HEK293 (cell line): ENCODE measurements at regions not wholly inside any gene's neighbourhood (a gene's known extent, or its start where the extent isn't known, plus 50 kb on each side); places are given as distances from the start of the nearest gene placed in this dataset.

Experiments used
- CTCF ChIA-PET: fragments of 350-600 bp; formaldehyde crosslinking; extraction: SDS; loops from one replicate; lab custom pipeline; 2021; ENCODE audit warnings: antibody characterized with exemption; lab: Yijun Ruan, JAX
- POLR2A ChIA-PET: fragments of 300-600 bp; formaldehyde crosslinking; extraction: SDS; loops from one replicate; lab custom pipeline; 2020; ENCODE audit warnings: antibody characterized with exemption, inconsistent platforms; lab: Yijun Ruan, JAX
- H3K27ac ChIP-seq: fragments of 200-500 bp; sonication (Bioruptor generic); 2 replicates; pipeline ENCODE4 v1.5.1; 2014; ENCODE audit warnings: low read depth, low read length, control low read depth, inconsistent platforms; ENCODE audit errors: extremely low read depth
- H3K36me3 ChIP-seq, 2 experiments: fragments of 200-500 bp in 1 of 2; sonication (Bioruptor generic) in 1 of 2; 1 replicate in 1 of 2; 2 replicates in 1 of 2; pipeline ENCODE4 v1.5.1; 2014 to 2017; ENCODE audit warnings: inconsistent platforms in 2 of 2, low read length in 2 of 2; ENCODE audit not compliant: control insufficient read depth in 2 of 2, insufficient read depth in 1 of 2
- H3K4me1 ChIP-seq: fragments of 200-500 bp; sonication (Bioruptor generic); 2 replicates; pipeline ENCODE4 v1.5.1; 2014; ENCODE audit warnings: mild to moderate bottlenecking, low read length, inconsistent platforms; ENCODE audit not compliant: control insufficient read depth, insufficient read depth
- H3K4me3 ChIP-seq: 2 replicates; pipeline ENCODE4 v1.5.1; 2011; ENCODE audit warnings: low read depth, mild to moderate bottlenecking, control low read depth, low read length, moderate library complexity
- H3K9me3 ChIP-seq: fragments of 200-500 bp; sonication (Bioruptor generic); 2 replicates; pipeline ENCODE4 v1.5.1; 2014; ENCODE audit warnings: low read depth, low read length, inconsistent platforms; ENCODE audit not compliant: control insufficient read depth, insufficient read depth
- FEZF1 ChIP-seq: fragments of 450-650 bp; formaldehyde crosslinking; IDR thresholded peaks from 2 replicates; pipeline ENCODE4 v1.5.1; 2016; ENCODE audit warnings: missing biosample characterization, missing genetic modification characterization
- HOXD13 ChIP-seq: sonication (generic); formaldehyde crosslinking; IDR thresholded peaks from 2 replicates; pipeline ENCODE4 v1.8.0; 2022; ENCODE audit warnings: missing genetic modification reagents, borderline replicate concordance
- SCRT1 ChIP-seq: fragments of 450-650 bp; formaldehyde crosslinking; IDR thresholded peaks from 2 replicates; pipeline ENCODE4 v1.5.1; 2016; ENCODE audit warnings: missing biosample characterization, missing genetic modification characterization, borderline replicate concordance
- ZNF132 ChIP-seq: fragments of 450-650 bp; formaldehyde crosslinking; IDR thresholded peaks from 2 replicates; pipeline ENCODE4 v1.5.1; 2017; ENCODE audit warnings: missing biosample characterization, missing genetic modification characterization, borderline replicate concordance
- ZNF133 ChIP-seq: fragments of 450-650 bp; formaldehyde crosslinking; IDR thresholded peaks from 2 replicates; pipeline ENCODE4 v1.5.1; 2016; ENCODE audit warnings: missing biosample characterization, missing genetic modification characterization
- ZNF175 ChIP-seq: fragments of 450-650 bp; formaldehyde crosslinking; IDR thresholded peaks from 2 replicates; pipeline ENCODE4 v1.5.1; 2016; ENCODE audit warnings: missing biosample characterization, missing genetic modification characterization
- ZNF211 ChIP-seq: fragments of 450-650 bp; formaldehyde crosslinking; IDR thresholded peaks from 2 replicates; pipeline ENCODE4 v1.5.1; 2016; ENCODE audit warnings: low read depth, missing biosample characterization, missing genetic modification characterization
- ZNF23 ChIP-seq: fragments of 450-650 bp; formaldehyde crosslinking; IDR thresholded peaks from 2 replicates; pipeline ENCODE4 v1.5.1; 2016; ENCODE audit warnings: missing biosample characterization, missing genetic modification characterization, borderline replicate concordance
- ZNF24 ChIP-seq: fragments of 450-650 bp; formaldehyde crosslinking; IDR thresholded peaks from 2 replicates; pipeline ENCODE4 v1.5.1; 2016; ENCODE audit warnings: missing biosample characterization, missing genetic modification characterization
- ZNF335 ChIP-seq: fragments of 450-650 bp; formaldehyde crosslinking; conservative IDR thresholded peaks from 2 replicates; pipeline ENCODE4 v1.5.1; 2016; ENCODE audit warnings: missing biosample characterization, missing genetic modification characterization
- ZNF529 ChIP-seq: fragments of 450-650 bp; formaldehyde crosslinking; IDR thresholded peaks from 2 replicates; pipeline ENCODE4 v1.5.1; 2017; ENCODE audit warnings: missing genetic modification characterization, missing biosample characterization; ENCODE audit not compliant: insufficient replicate concordance
- ZNF624 ChIP-seq: fragments of 450-650 bp; formaldehyde crosslinking; IDR thresholded peaks from 2 replicates; pipeline ENCODE4 v1.5.1; 2017; ENCODE audit warnings: missing biosample characterization, missing genetic modification characterization
- ZNF76 ChIP-seq: fragments of 450-650 bp; formaldehyde crosslinking; IDR thresholded peaks from 2 replicates; pipeline ENCODE4; 2016; ENCODE audit warnings: low read depth, missing biosample characterization, missing genetic modification characterization, borderline replicate concordance
- TF ChIP-seq, protein P1 (sequence below): fragments of 450-650 bp; formaldehyde crosslinking; conservative IDR thresholded peaks from 2 replicates; pipeline ENCODE4 v1.5.1; 2016; ENCODE audit warnings: low read depth, missing biosample characterization, missing genetic modification characterization
- TF ChIP-seq, protein P2 (sequence below): fragments of 450-650 bp; formaldehyde crosslinking; IDR thresholded peaks from 2 replicates; pipeline ENCODE4 v1.5.1; 2016; ENCODE audit warnings: missing biosample characterization, missing genetic modification characterization
- TF ChIP-seq, protein P3 (sequence below): fragments of 450-650 bp; formaldehyde crosslinking; IDR thresholded peaks from 2 replicates; pipeline ENCODE4 v1.5.1; 2017; ENCODE audit warnings: missing biosample characterization, missing genetic modification characterization
- TF ChIP-seq, protein P4 (sequence below): fragments of 450-650 bp; formaldehyde crosslinking; IDR thresholded peaks from 2 replicates; pipeline ENCODE4 v1.5.1; 2016; ENCODE audit warnings: missing biosample characterization, missing genetic modification characterization

DNA sequence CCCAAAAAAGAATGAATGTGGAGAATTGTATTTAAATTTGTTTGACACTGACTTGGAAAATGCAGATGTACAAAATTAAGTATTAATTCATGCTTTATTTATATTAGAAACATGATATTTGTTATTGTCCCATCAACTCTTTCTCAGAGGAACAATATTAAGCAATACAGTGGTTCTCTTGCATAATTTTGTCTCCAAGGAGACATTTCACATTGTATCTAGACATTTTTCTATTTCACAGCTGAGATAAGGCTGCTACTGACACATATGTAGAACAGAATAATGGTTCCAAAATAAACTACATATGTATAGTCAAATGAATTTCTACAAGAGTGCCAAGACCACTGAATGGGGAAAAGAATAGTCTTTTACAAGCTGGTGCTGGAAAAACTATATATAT is 427.9 kb upstream of the SPANXN1 start (continued):
- TF ChIP-seq ZNF24 (no peak), SCRT1 (tag by site-specific recombination) (no peak), HOXD13 (no peak)

DNA sequence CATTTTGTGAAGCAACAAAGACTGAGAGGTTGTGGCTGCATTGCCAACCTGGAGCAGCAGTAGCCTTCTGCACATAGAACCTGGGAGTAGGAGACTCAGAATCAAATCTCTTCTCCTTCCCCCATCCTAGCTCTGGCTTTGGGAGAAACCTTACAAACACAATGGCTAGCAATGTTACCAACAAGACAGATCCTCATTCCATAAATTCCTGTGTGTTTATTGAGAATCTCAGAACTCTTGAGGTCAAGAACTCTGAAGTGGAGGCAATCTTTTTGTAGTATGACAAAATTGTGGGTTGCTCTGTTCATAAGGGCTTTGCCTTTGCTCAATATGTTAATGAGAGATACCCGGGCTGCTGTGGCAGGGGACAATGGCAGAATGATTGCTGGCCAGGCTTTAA is 406.7 kb upstream of the SPANXN1 start:
- no peaks in the 10 kb centered on the region for H3K36me3 ChIP-seq
- no peak overlapping the region for H3K27ac ChIP-seq
- CTCF ChIA-PET = no interaction called here
- H3K4me3 ChIP-seq = no peak overlapping the region
- POLR2A ChIA-PET = no interaction called here
- H3K4me1 ChIP-seq = no peaks in the 10 kb centered on the region
- 0 out of 2 replicates have a peak, but pooled peaks cover 2% of the 10 kb centered on the region for H3K9me3 ChIP-seq
- TF ChIP-seq, protein P1, sequence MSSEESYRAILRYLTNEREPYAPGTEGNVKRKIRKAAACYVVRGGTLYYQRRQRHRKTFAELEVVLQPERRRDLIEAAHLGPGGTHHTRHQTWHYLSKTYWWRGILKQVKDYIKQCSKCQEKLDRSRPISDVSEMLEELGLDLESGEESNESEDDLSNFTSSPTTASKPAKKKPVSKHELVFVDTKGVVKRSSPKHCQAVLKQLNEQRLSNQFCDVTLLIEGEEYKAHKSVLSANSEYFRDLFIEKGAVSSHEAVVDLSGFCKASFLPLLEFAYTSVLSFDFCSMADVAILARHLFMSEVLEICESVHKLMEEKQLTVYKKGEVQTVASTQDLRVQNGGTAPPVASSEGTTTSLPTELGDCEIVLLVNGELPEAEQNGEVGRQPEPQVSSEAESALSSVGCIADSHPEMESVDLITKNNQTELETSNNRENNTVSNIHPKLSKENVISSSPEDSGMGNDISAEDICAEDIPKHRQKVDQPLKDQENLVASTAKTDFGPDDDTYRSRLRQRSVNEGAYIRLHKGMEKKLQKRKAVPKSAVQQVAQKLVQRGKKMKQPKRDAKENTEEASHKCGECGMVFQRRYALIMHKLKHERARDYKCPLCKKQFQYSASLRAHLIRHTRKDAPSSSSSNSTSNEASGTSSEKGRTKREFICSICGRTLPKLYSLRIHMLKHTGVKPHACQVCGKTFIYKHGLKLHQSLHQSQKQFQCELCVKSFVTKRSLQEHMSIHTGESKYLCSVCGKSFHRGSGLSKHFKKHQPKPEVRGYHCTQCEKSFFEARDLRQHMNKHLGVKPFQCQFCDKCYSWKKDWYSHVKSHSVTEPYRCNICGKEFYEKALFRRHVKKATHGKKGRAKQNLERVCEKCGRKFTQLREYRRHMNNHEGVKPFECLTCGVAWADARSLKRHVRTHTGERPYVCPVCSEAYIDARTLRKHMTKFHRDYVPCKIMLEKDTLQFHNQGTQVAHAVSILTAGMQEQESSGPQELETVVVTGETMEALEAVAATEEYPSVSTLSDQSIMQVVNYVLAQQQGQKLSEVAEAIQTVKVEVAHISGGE (tag by site-specific recombination) = no peak
- TF ChIP-seq, protein P2, sequence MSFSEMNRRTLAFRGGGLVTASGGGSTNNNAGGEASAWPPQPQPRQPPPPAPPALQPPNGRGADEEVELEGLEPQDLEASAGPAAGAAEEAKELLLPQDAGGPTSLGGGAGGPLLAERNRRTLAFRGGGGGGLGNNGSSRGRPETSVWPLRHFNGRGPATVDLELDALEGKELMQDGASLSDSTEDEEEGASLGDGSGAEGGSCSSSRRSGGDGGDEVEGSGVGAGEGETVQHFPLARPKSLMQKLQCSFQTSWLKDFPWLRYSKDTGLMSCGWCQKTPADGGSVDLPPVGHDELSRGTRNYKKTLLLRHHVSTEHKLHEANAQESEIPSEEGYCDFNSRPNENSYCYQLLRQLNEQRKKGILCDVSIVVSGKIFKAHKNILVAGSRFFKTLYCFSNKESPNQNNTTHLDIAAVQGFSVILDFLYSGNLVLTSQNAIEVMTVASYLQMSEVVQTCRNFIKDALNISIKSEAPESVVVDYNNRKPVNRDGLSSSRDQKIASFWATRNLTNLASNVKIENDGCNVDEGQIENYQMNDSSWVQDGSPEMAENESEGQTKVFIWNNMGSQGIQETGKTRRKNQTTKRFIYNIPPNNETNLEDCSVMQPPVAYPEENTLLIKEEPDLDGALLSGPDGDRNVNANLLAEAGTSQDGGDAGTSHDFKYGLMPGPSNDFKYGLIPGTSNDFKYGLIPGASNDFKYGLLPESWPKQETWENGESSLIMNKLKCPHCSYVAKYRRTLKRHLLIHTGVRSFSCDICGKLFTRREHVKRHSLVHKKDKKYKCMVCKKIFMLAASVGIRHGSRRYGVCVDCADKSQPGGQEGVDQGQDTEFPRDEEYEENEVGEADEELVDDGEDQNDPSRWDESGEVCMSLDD (tag by site-specific recombination) = no peak
- TF ChIP-seq ZNF624 (tag by site-specific recombination) = no peak
- TF ChIP-seq ZNF175 (tag by site-specific recombination) = no peak
- TF ChIP-seq, protein P3, sequence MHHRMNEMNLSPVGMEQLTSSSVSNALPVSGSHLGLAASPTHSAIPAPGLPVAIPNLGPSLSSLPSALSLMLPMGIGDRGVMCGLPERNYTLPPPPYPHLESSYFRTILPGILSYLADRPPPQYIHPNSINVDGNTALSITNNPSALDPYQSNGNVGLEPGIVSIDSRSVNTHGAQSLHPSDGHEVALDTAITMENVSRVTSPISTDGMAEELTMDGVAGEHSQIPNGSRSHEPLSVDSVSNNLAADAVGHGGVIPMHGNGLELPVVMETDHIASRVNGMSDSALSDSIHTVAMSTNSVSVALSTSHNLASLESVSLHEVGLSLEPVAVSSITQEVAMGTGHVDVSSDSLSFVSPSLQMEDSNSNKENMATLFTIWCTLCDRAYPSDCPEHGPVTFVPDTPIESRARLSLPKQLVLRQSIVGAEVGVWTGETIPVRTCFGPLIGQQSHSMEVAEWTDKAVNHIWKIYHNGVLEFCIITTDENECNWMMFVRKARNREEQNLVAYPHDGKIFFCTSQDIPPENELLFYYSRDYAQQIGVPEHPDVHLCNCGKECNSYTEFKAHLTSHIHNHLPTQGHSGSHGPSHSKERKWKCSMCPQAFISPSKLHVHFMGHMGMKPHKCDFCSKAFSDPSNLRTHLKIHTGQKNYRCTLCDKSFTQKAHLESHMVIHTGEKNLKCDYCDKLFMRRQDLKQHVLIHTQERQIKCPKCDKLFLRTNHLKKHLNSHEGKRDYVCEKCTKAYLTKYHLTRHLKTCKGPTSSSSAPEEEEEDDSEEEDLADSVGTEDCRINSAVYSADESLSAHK (tag by site-specific recombination) = no peak
- TF ChIP-seq ZNF211 (tag by site-specific recombination) = no peak
- TF ChIP-seq ZNF23 (tag by site-specific recombination) = no peak
- no peak for TF ChIP-seq ZNF133
- TF ChIP-seq FEZF1 (tag by site-specific recombination) = no peak
- no peak for TF ChIP-seq ZNF335 (tag by site-specific recombination)
- TF ChIP-seq ZNF529 (tag by site-specific recombination) = no peak
- TF ChIP-seq, protein P4, sequence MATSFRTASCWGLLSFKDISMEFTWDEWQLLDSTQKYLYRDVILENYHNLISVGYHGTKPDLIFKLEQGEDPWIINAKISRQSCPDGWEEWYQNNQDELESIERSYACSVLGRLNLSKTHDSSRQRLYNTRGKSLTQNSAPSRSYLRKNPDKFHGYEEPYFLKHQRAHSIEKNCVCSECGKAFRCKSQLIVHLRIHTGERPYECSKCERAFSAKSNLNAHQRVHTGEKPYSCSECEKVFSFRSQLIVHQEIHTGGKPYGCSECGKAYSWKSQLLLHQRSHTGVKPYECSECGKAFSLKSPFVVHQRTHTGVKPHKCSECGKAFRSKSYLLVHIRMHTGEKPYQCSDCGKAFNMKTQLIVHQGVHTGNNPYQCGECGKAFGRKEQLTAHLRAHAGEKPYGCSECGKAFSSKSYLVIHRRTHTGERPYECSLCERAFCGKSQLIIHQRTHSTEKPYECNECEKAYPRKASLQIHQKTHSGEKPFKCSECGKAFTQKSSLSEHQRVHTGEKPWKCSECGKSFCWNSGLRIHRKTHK (tag by site-specific recombination) = no peak
- TF ChIP-seq ZNF76 (tag by site-specific recombination) = no peak
- TF ChIP-seq ZNF132 (tag by site-specific recombination) = no peak
